Stimulated activated naive CD8-positive, alpha-beta T cell treated with anti-CD3 and anti-CD28 coated beads, Interleukin-15, amount 100 ng/mL, for 72 hours (primary cell): ENCODE measurements at regions not wholly inside any gene's neighbourhood (a gene's known extent, or its start where the extent isn't known, plus 50 kb on each side); places are given as distances from the start of the nearest gene placed in this dataset.

Source experiments
- ATAC-seq: fragments of 150-1000 bp; cut with Tn5 transposase; 2 replicates; pipeline ENCODE4 v1.10.0; 2021; ENCODE audit warnings: mild to moderate bottlenecking, moderate library complexity
- DNase-seq, 2 donors: peaks; one replicate each; pipeline ENCODE4 v3.0.0; 2021 to 2022
- H3K27ac Mint-ChIP-seq, 2 donors: one replicate each; pipeline ENCODE4 v1.8.0; 2022; ENCODE audit warnings: mild to moderate bottlenecking in 2 of 2, mixed read lengths in 2 of 2, moderate library complexity in 2 of 2
- H3K27me3 Mint-ChIP-seq: one replicate; pipeline ENCODE4 v1.8.0; 2022; ENCODE audit warnings: mixed read lengths
- H3K4me1 Mint-ChIP-seq: one replicate; pipeline ENCODE4 v1.8.0; 2022; ENCODE audit warnings: mild to moderate bottlenecking, mixed read lengths
- H3K4me3 Mint-ChIP-seq, 2 donors: one replicate each; pipeline ENCODE4 v1.8.0; 2022; ENCODE audit warnings: mild to moderate bottlenecking in 2 of 2, mixed read lengths in 2 of 2, moderate library complexity in 1 of 2
- H3K9me3 Mint-ChIP-seq, 2 donors: one replicate each; pipeline ENCODE4 v1.8.0; 2022; ENCODE audit warnings: mixed read lengths in 2 of 2

DNA sequence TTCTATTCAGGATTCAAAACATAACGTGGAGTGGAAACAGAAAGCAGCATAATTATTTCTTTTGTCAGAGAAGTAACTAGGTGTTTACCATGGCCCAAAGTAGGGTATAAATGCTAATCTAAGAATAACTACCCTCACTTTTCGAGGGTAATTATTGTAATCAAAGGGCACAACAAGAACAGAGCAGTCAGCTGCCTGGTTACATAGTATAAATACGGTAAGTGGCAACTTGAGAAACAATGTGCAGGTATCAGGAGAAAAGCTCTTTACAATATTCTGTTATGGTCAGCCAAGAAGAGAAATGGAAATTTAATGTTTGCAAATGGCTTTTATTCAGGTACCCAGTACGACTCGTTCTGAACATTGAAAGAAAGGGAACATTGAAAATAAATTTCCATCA, 242.0 kb upstream of the NPY start:
- H3K9me3 Mint-ChIP-seq, result peaks cover 0 to 7% of the 10 kb centered on the region in 2 donors
- ATAC-seq (no peak), DNase-seq (no peak)
- H3K27me3 Mint-ChIP-seq, result peaks cover 12% of the 10 kb centered on the region
- no peaks in the 10 kb centered on the region for H3K4me1 Mint-ChIP-seq
- H3K27ac Mint-ChIP-seq, result no peak overlapping the region
- H3K4me3 Mint-ChIP-seq, result no peak overlapping the region

DNA sequence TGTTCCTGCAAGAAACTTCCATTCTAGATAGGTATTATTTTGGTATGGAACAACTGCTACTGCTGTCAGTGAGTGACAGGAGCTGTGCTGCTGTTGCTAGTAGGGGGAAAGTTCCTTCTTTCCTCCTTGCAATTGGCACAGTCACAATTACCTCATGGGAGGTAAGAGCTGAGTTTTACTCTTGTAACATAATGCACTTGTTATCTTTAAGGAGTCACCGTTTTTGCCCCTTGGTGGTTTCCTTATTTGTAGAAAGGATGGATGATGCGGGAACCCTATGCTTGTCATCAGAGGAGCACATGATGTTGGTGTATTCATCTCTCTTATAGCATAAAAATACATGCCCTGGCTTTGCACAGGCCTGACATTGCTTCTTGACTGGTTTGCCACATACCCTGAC, 234.7 kb upstream of the NPY start:
- Mint-ChIP-seq H3K9me3 (peaks cover 0 to 5% of the 10 kb centered on the region in 2 donors), H3K4me3 (no peak overlapping the region), H3K27me3 (peaks cover 32% of the 10 kb centered on the region), H3K4me1 (no peaks in the 10 kb centered on the region), H3K27ac (no peak overlapping the region)
- DNase-seq (no peak), ATAC-seq (no peak)

DNA sequence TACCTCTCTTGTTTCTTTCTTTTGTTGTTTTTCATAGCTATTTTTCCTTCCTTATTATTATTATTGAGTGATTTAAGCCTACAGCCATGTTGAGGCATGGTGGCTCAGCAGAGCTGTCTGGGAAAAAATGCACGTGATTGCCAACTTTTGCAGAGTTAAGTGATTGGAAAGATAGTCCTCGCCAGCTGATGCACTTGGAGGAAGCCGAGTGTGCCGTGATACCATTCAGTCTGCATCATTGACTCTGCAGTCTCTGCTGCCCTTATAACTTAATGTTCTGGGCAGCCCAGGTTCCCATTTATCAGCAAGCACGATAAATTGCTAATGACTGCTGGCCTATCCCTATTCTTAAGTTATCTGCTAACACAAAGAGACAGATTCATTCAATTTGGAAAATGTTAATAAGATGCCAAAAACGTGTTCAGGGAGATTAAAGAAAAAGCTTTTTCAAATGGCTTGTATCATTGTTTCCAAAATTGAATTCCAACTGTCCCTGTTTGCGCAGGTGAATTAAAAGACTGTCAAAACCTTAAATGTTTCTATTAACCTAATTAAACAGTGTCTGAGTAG, 232.9 kb upstream of the NPY start:
- no peaks in the 10 kb centered on the region for H3K4me1 Mint-ChIP-seq
- no peaks in the 10 kb centered on the region for H3K9me3 Mint-ChIP-seq
- no peak overlapping the region for H3K27ac Mint-ChIP-seq
- ATAC-seq (no peak), DNase-seq (no peak)
- H3K4me3 Mint-ChIP-seq, result no peak overlapping the region
- peaks cover 41% of the 10 kb centered on the region for H3K27me3 Mint-ChIP-seq

- H3K4me1 Mint-ChIP-seq, result no peaks in the 10 kb centered on the region
- peaks cover 41% of the 10 kb centered on the region for H3K27me3 Mint-ChIP-seq
- DNase-seq (no peak), ATAC-seq (no peak)
- no peak overlapping the region for H3K27ac Mint-ChIP-seq
- no peak overlapping the region for H3K4me3 Mint-ChIP-seq
- no peaks in the 10 kb centered on the region for H3K9me3 Mint-ChIP-seq
These were observed 232.3 kb upstream of the NPY start for GRCh38 chr7:24051651-24052050.

- no peaks in the 10 kb centered on the region for H3K4me1 Mint-ChIP-seq
- ATAC-seq, result no peak
- H3K27me3 Mint-ChIP-seq, result peaks cover 40% of the 10 kb centered on the region
- no peak overlapping the region for H3K4me3 Mint-ChIP-seq
- no peak for DNase-seq
- H3K9me3 Mint-ChIP-seq, result no peaks in the 10 kb centered on the region
- no peak overlapping the region for H3K27ac Mint-ChIP-seq
These were observed 231.3 kb upstream of the NPY start for GRCh38 chr7:24052572-24053260.

DNA sequence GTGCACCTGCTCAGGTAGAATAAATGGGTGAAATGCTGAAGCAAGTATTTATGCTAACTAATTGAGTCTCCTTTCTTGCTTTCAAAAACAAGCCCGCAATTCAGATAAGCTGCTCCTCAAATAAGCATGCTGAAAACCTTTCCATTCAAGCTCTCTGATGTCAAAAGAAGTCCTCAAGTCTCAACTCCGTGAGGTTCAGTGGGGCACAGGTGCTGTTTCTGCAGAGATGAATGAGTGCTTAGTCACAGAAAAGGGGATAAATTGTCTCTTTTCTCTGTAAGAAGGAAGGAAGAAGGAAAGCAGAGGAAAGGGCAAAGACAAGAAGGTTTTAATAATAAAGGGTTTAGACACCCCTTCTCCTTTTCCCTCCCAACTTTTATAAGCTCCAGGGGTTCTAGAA, 229.8 kb upstream of the NPY start:
- H3K4me3 Mint-ChIP-seq, result no peak overlapping the region
- peaks cover 40% of the 10 kb centered on the region for H3K27me3 Mint-ChIP-seq
- ATAC-seq (no peak), DNase-seq (no peak)
- H3K9me3 Mint-ChIP-seq, result no peaks in the 10 kb centered on the region
- no peak overlapping the region for H3K27ac Mint-ChIP-seq
- no peaks in the 10 kb centered on the region for H3K4me1 Mint-ChIP-seq

GRCh38 chr7:24057243-24057642, 226.7 kb upstream of the NPY start:
- no peak for DNase-seq
- no peak for ATAC-seq
- H3K9me3 Mint-ChIP-seq, result no peaks in the 10 kb centered on the region
- H3K4me3 Mint-ChIP-seq, result no peak overlapping the region
- no peaks in the 10 kb centered on the region for H3K4me1 Mint-ChIP-seq
- peaks cover 40% of the 10 kb centered on the region for H3K27me3 Mint-ChIP-seq
- H3K27ac Mint-ChIP-seq, result no peak overlapping the region

- Mint-ChIP-seq H3K4me3 (no peak overlapping the region), H3K27me3 (peaks cover 28% of the 10 kb centered on the region), H3K4me1 (no peaks in the 10 kb centered on the region), H3K9me3 (no peaks in the 10 kb centered on the region), H3K27ac (peak overlapping the region in 1 of 2 donors; percentile 77)
- DNase-seq (no peak), ATAC-seq (no peak)
These were observed 225.0 kb upstream of the NPY start for GRCh38 chr7:24058953-24059352.

DNA sequence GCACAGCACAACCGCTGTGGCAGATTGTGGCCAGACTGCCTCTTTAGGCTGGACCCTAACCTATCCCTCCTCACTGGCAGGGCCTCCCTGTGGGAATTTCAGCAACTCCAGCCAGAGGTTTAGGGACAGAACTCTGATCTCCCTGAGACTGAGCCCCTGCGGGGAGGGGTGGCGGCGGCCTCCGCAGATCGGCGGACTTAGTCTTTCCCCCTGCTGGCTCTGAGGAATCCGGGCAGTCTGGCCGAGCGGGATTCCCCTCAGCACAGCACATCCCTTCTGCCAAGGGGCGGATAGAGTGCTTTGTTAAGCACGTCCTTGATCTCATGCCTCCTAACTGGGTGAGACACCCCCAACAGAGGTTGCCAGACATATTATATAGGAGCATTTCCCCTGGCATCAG, 224.2 kb upstream of the NPY start:
- no peaks in the 10 kb centered on the region for H3K9me3 Mint-ChIP-seq
- no peak for ATAC-seq
- no peaks in the 10 kb centered on the region for H3K4me1 Mint-ChIP-seq
- no peak for DNase-seq
- H3K4me3 Mint-ChIP-seq, result no peak overlapping the region
- no peak overlapping the region for H3K27ac Mint-ChIP-seq
- peaks cover 19% of the 10 kb centered on the region for H3K27me3 Mint-ChIP-seq

DNA sequence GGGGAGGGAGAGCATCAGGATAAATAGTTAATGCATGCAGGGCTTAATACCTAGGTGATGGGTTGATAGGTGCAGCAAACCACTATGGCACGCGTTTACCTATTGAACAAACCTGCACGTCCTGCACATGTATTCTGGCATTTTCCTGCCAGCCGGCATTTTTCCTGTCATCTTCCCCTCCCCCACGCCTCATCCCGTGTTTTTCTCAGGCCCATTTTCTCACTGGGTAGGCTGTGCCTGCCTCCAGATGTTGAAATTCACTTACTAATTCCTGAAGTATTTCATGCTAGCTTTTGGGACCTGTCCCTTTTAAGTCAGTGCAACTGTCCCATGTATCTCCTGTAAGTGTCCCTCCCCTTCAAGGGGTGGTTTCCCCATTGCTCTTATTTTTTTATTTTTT, 220.3 kb upstream of the NPY start:
- H3K9me3 Mint-ChIP-seq, result no peaks in the 10 kb centered on the region
- no peaks in the 10 kb centered on the region for H3K4me1 Mint-ChIP-seq
- peaks cover 6% of the 10 kb centered on the region for H3K27me3 Mint-ChIP-seq
- no peak overlapping the region for H3K27ac Mint-ChIP-seq
- no peak for ATAC-seq
- no peak for DNase-seq
- no peak overlapping the region for H3K4me3 Mint-ChIP-seq

DNA sequence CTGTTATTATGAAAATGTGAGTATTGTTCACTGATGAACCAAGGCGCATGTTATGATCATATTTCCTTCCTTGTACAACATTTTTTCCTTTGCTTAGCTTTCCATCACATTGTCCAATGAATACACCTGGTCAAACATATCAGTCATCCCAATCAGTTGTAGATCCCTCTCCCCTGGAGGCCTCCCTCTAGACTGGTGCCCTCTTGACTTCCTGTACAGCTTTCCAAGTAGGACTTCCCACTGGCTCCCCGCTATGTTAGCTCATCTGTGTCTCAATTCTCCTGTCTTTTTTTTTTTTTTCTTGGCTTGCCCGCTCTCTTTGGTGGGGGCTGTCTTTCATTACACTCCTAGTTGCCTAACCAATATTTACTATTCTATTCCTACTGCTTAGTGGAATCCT, 214.2 kb upstream of the NPY start:
- H3K4me1 Mint-ChIP-seq, result peaks cover 5% of the 10 kb centered on the region
- H3K27ac Mint-ChIP-seq, result no peak overlapping the region
- DNase-seq (no peak), ATAC-seq (no peak)
- peaks cover 25% of the 10 kb centered on the region for H3K27me3 Mint-ChIP-seq
- no peak overlapping the region for H3K4me3 Mint-ChIP-seq
- no peaks in the 10 kb centered on the region for H3K9me3 Mint-ChIP-seq

DNA sequence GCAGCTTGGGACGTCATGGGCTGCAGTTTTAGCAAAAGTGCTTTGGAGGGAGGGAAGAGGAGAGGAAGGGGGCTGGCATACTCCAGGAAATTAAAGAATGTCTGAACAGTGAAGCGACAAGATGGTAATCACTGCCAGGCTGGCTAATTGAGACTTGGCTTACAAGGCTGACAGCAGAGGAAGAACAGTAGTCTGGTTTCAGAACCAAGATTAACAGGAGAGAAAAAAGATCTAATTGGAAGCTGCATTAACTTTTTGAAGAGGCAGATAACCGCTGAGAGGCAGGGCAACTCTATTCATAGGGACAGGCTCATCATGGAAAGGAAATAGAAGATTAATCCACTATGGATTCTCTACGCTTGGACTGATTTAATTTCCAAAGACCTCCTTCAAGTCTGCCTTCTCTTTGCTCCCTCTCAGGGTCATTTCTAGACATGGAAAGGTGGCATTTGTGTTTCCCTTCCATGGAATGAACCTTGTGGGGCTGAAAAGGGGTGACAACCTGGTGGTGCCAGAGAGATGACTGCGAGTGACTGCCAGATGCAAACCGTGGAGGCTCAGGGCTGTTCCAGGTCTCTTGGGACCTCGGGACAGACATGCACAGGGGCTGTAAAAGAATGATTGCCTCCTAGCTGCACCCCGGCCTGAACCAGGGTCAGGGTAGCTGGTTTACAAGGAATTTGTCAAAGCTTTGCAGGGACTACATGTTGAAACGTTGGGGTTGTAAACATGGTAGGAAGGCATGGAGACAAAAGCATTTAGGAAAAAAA, 210.2 kb upstream of the NPY start:
- no peak for DNase-seq
- no peak overlapping the region for H3K4me3 Mint-ChIP-seq
- H3K9me3 Mint-ChIP-seq, result no peaks in the 10 kb centered on the region
- no peak overlapping the region for H3K27ac Mint-ChIP-seq
- H3K27me3 Mint-ChIP-seq, result peaks cover 30% of the 10 kb centered on the region
- no peak for ATAC-seq
- H3K4me1 Mint-ChIP-seq, result peaks cover 11% of the 10 kb centered on the region

DNA sequence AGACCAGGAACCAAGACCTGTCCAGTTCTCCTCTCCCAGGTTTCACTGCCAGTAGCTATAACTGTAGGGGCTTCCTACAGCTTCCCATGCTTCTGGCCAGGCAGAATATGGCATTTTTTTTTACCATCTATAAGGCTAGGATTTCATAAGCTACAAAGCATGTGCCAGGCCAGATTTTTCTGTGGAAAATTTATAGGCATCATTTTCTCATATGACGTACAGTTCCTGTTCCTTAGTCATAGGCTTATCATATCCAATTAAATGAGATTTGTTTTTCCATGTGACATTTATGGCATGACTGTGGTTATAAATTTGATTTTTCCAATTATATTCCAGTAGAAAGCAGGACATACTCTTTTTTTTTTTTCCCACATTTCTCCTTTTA, 208.6 kb upstream of the NPY start:
- no peak for ATAC-seq
- Mint-ChIP-seq H3K9me3 (no peaks in the 10 kb centered on the region), H3K27me3 (peaks cover 24% of the 10 kb centered on the region), H3K4me3 (no peak overlapping the region), H3K4me1 (peaks cover 11% of the 10 kb centered on the region), H3K27ac (no peak overlapping the region)
- DNase-seq, result no peak

GRCh38 chr7:24082826-24083225, 201.2 kb upstream of the NPY start:
- no peak overlapping the region for H3K4me3 Mint-ChIP-seq
- peaks cover 7 to 25% of the 10 kb centered on the region in 2 donors for H3K9me3 Mint-ChIP-seq
- no peaks in the 10 kb centered on the region for H3K4me1 Mint-ChIP-seq
- no peak overlapping the region for H3K27ac Mint-ChIP-seq
- ATAC-seq, result no peak
- peaks cover 7% of the 10 kb centered on the region for H3K27me3 Mint-ChIP-seq
- no peak for DNase-seq

GRCh38 chr7:24102988-24103387, 181.0 kb upstream of the NPY start:
- ATAC-seq (no peak), DNase-seq (no peak)
- Mint-ChIP-seq H3K4me1 (no peaks in the 10 kb centered on the region), H3K4me3 (no peak overlapping the region), H3K9me3 (peaks cover 0 to 11% of the 10 kb centered on the region in 2 donors), H3K27ac (no peak overlapping the region), H3K27me3 (no peaks in the 10 kb centered on the region)

- Mint-ChIP-seq H3K4me1 (no peaks in the 10 kb centered on the region), H3K9me3 (no peaks in the 10 kb centered on the region), H3K4me3 (no peak overlapping the region), H3K27ac (peak overlapping the region in 1 of 2 donors; percentile 9), H3K27me3 (no peaks in the 10 kb centered on the region)
- no peak for DNase-seq
- ATAC-seq, result no peak
These were observed 175.0 kb upstream of the NPY start for GRCh38 chr7:24108906-24109376.
